ENCODE measurements at regions not wholly inside any gene's neighbourhood (a gene's known extent, or its start where the extent isn't known, plus 50 kb on each side); places are given as distances from the start of the nearest gene placed in this dataset.

DNA sequence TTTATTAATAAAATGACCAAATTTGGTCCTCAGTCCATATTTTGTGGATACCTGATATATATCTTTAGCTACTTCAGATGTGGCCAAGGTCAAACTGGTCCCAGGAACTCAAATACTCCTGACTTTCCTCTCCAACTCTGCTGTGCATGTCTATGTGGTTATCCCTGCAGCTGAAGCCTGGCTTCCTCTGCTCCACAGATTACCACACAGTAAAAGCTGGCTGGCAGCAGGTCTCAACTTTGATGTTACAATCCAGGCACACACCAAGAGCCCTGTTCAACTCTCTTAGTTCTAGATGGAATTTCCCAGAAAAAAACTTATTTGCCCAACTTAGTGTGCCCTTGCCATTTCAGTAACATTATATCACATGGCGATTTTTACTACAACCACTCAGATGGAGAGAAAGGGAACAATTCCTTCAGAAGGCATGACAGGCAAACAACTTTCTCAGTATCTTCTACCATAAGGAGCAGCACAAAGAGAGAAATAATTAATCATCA is 479.5 kb downstream of the PLPP3 start:
- intact Hi-C loops (cut with DNase I): no loop called here
- WGBS (ENCODE audit: insufficient coverage, low coverage, low lambda C conversion rate, missing lambda C conversion rate): 83% methylated on average over 1 of the region's 1 CpG
- H3K27ac ChIP-seq: no peak overlapping the region

DNA sequence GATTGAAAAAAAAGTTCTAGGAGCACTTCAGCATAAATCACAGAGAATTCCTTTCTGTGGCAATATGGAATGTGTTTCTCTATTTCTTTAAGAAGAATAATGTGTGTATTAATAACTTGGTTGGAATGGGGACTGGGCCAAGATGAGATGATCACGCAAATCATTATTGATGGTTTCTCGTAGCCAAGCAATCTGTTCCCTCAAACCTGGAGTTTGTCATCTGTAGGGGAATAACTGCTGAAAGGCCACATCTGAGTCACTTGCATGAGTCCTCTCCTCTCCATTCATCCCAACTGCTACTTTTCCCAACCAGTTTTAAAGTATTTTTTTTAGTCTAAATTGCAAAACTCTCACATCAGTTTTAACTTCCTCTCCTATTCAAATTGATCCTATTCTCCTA is 480.4 kb downstream of the PLPP3 start:
- TF ChIP-seq CTCF (IDR thresholded peaks at IDR 0.05) (no peak), POLR2A (IDR thresholded peaks at IDR 0.05) (no peak)
- 76% methylated on average over 2 of the region's 2 CpGs for WGBS (ENCODE audit: insufficient coverage, low coverage, low lambda C conversion rate, missing lambda C conversion rate)
- Histone ChIP-seq H3K4me1 (no peaks in the 10 kb centered on the region), H3K9me3 (no peaks in the 10 kb centered on the region), H3K4me3 (no peak overlapping the region), H3K36me3 (no peaks in the 10 kb centered on the region), H3K27me3 (no peaks in the 10 kb centered on the region), H3K27ac (no peak overlapping the region)
- intact Hi-C loops (cut with DNase I): no loop called here
- DNase-seq: no peak
- no peak for ATAC-seq

More for the DNA sequence above, 479.5 kb downstream of the PLPP3 start:
- no peaks in the 10 kb centered on the region for H3K9me3 ChIP-seq
- DNase-seq: no peak
- ATAC-seq: no peak
- TF ChIP-seq POLR2A (IDR thresholded peaks at IDR 0.05) (no peak), CTCF (IDR thresholded peaks at IDR 0.05) (no peak)
- no peaks in the 10 kb centered on the region for H3K36me3 ChIP-seq
- no peaks in the 10 kb centered on the region for H3K27me3 ChIP-seq
- H3K4me1 ChIP-seq: no peaks in the 10 kb centered on the region
- no peak overlapping the region for H3K4me3 ChIP-seq

- WGBS (ENCODE audit: insufficient coverage, low coverage, low lambda C conversion rate, missing lambda C conversion rate): 77% methylated on average over 2 of the region's 2 CpGs
- no peak for TF ChIP-seq CTCF (IDR thresholded peaks at IDR 0.05)
- Histone ChIP-seq H3K36me3 (no peaks in the 10 kb centered on the region), H3K27me3 (no peaks in the 10 kb centered on the region), H3K4me1 (no peaks in the 10 kb centered on the region), H3K27ac (no peak overlapping the region), H3K4me3 (no peak overlapping the region), H3K9me3 (no peaks in the 10 kb centered on the region)
- intact Hi-C loops (cut with DNase I): no loop called here
- no peak for DNase-seq
- no peak for ATAC-seq
These were observed 481.6 kb downstream of the PLPP3 start for GRCh38 chr1:56097713-56098112.

DNA sequence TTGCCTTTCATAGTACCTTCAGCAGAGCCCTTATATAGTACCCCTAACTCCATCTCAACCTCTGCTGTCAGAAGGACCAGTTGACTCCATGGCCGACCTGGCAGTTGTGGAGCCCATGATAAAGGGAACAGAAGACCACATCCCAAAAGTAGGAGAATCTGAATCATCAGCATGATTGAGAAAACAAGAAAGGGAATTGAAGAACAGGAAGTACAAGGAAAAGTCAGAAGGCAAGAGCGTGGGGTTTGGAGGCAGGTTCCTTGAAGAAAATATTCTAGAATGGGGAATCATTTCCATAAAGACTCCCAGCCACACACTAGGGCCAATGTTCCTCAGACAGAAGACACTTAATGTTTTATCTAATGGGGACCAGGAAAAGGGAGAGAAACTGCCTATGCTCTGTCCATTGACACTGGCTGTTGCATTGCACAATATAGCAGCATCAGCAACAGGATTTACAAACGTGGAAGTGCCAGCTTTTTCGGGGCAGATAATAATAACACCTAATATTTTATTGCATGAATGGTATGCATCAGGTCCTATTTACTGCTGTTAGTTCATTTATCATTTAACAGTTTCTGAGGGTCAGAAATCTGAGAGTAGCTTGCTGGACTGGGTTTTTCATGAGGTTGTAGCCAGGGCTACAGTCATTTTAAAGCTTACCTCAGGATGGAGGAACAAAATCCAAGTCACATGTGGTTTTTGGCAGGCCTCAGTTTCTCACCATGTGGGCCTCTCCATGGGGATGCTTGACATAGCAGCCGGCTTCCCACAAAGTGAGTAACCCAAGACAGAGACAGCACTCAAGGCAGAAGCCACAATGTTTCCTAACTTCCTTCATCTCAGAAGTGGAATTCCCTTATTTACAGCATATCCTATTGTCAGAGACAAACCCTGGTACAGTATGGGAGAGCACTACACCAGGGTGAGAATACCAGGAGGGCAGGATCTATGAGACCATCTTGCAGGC is 483.4 kb downstream of the PLPP3 start:
- ATAC-seq (no peak), DNase-seq (no peak)
- H3K27ac ChIP-seq: no peak overlapping the region
- no peaks in the 10 kb centered on the region for H3K36me3 ChIP-seq
- H3K4me3 ChIP-seq: no peak overlapping the region
- H3K9me3 ChIP-seq: no peaks in the 10 kb centered on the region
- intact Hi-C loops (cut with DNase I): no loop called here
- H3K4me1 ChIP-seq: no peaks in the 10 kb centered on the region
- 49% methylated on average over 3 of the region's 5 CpGs for WGBS (ENCODE audit: insufficient coverage, low coverage, low lambda C conversion rate, missing lambda C conversion rate)
- TF ChIP-seq CTCF (IDR thresholded peaks at IDR 0.05) (no peak), POLR2A (IDR thresholded peaks at IDR 0.05) (no peak)
- no peaks in the 10 kb centered on the region for H3K27me3 ChIP-seq
